Right atrium auricular region (tissue), 2 donors: ENCODE measurements at regions not wholly inside any gene's neighbourhood (a gene's known extent, or its start where the extent isn't known, plus 50 kb on each side); places are given as distances from the start of the nearest gene placed in this dataset.

Experiments
- DNase-seq: peaks from one replicate; pipeline ENCODE4 v3.0.0-alpha.2; 2019; ENCODE audit warnings: low spot score
- H3K27ac ChIP-seq, 2 donors: fragments of 200-600 bp; sonication (generic); 1 replicate in 1 of 2; 2 replicates in 1 of 2; pipeline ENCODE4 v1.5.1; 2016 to 2019
- H3K27me3 ChIP-seq, 2 donors: fragments of 200-600 bp; sonication (generic); one replicate each; pipeline versions ENCODE4 v1.5.1 to v1.6.0; 2017 to 2019
- H3K36me3 ChIP-seq: fragments of 200-600 bp; sonication (generic); one replicate; pipeline ENCODE4 v1.5.1; 2016
- H3K4me1 ChIP-seq, 2 donors: fragments of 200-600 bp; sonication (generic); one replicate each; pipeline versions ENCODE4 v1.5.1 to v1.6.0; 2017 to 2019
- H3K4me3 ChIP-seq, 2 donors: fragments of 200-600 bp; sonication (generic); 1 replicate in 1 of 2; 2 replicates in 1 of 2; pipeline ENCODE4 v1.5.1; 2017 to 2019; ENCODE audit warnings: mild to moderate bottlenecking in 1 of 2, moderate library complexity in 1 of 2
- H3K9me3 ChIP-seq, 2 donors: fragments of 200-600 bp; sonication (generic); one replicate each; pipeline ENCODE4 v1.5.1; 2019
- CTCF ChIP-seq, 2 donors: fragments of 200-600 bp; sonication (generic); IDR thresholded peaks; one replicate each; pipeline ENCODE4 v1.5.1; 2019; ENCODE audit warnings: antibody characterized with exemption in 2 of 2

DNA sequence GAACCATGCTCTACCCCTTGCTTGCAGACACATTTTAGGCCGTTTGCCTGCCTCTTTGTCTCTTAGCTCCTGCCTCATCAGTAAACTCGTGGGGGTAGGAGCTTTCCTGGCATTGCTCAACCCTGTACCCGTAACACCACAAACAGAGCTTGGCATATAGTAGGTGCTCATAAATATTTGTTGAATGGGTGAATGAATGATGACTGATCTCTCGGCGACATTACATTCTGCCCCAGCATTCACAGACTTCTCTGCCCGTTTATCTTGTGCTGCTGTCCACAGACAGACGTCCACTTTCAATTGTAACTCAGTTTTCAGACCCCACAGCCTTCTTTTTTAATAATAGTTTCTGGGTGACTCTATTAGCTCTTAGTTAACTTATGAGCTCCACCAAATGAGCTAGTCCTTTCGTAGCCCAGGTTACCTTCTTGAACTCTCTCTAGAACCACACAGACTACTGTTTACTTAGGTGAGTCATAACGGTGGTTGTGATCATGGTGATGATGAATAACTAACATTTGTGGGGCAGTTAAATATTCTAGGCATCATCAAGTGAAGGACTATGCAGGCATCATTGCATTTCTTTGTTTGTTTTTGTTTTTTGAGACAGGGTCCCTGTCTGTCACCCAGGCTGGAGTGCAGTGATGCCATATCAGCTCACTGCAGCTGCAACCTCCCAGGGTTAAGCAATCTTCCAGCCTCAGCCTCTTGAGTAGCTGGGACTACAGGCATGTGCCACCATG is 188.4 kb downstream of the ADAMTS15 start:
- no peak for TF ChIP-seq CTCF (IDR thresholded peaks at IDR 0.05)
- peaks cover 0 to 15% of the 10 kb centered on the region in 2 donors for H3K4me1 ChIP-seq
- no peak overlapping the region for H3K4me3 ChIP-seq

GRCh38 chr11:130637566-130637965 is 189.1 kb downstream of the ADAMTS15 start:
- Histone ChIP-seq H3K36me3 (no peaks in the 10 kb centered on the region), H3K27ac (no peak overlapping the region), H3K27me3 (no peaks in the 10 kb centered on the region), H3K4me1 (peaks cover 0 to 15% of the 10 kb centered on the region in 2 donors), H3K4me3 (no peak overlapping the region), H3K9me3 (no peaks in the 10 kb centered on the region)
- DNase-seq, result no peak
- TF ChIP-seq CTCF (IDR thresholded peaks at IDR 0.05), result no peak

More for the DNA sequence above, 188.4 kb downstream of the ADAMTS15 start:
- H3K9me3 ChIP-seq, result no peaks in the 10 kb centered on the region
- no peaks in the 10 kb centered on the region for H3K27me3 ChIP-seq
- H3K36me3 ChIP-seq, result no peaks in the 10 kb centered on the region
- no peak overlapping the region for H3K27ac ChIP-seq
- DNase-seq, result no peak

DNA sequence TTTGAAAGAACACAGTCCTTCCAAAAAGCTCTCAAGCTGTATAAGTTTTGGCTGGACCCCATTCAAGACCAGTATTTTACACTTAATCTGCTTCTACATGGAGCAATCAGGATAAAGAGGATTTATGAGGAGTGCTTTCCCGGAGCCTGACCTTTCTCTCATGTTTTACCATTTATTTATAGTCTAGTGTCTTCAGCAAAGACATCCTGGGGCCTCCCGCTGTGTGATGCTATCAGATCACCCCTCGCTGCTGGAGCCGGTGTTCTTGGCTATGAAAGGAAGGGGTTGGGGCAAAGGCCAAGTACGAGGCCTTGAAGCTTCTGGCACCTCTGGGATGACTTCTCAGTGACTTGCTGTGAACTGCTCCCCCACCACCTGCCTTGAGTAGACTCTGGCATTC is 189.6 kb downstream of the ADAMTS15 start:
- Histone ChIP-seq H3K9me3 (no peaks in the 10 kb centered on the region), H3K4me3 (no peak overlapping the region), H3K4me1 (peaks cover 0 to 15% of the 10 kb centered on the region in 2 donors), H3K27me3 (no peaks in the 10 kb centered on the region), H3K27ac (no peak overlapping the region), H3K36me3 (no peaks in the 10 kb centered on the region)
- no peak for TF ChIP-seq CTCF (IDR thresholded peaks at IDR 0.05)
- DNase-seq, result no peak

- no peak for TF ChIP-seq CTCF (IDR thresholded peaks at IDR 0.05)
- Histone ChIP-seq H3K27ac (no peak overlapping the region), H3K36me3 (no peaks in the 10 kb centered on the region), H3K27me3 (no peaks in the 10 kb centered on the region), H3K4me1 (peaks cover 0 to 15% of the 10 kb centered on the region in 2 donors), H3K4me3 (no peak overlapping the region), H3K9me3 (no peaks in the 10 kb centered on the region)
- DNase-seq, result no peak
Measured at GRCh38 chr11:130638624-130639023, 190.2 kb downstream of the ADAMTS15 start.

DNA sequence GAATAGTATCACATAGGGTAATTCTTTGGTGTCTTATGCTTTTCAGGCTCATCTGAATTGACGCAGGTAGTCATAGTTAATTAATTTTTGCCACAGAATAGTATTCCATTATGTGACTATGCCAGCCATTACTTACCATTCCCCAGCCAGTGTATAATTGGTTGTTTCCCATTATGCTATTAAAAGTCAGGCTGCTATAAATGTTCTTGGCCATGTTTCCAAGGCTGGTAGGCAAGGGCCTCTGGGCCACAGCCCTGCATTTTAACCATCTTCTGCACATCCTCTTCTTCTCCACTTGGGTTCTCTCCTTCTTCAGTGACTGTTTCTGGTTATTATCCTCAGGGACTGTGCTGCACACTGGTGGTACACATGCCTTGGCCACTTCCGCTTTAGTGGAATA is 190.9 kb downstream of the ADAMTS15 start:
- TF ChIP-seq CTCF (IDR thresholded peaks at IDR 0.05), result no peak
- H3K27me3 ChIP-seq, result no peaks in the 10 kb centered on the region
- H3K4me1 ChIP-seq, result peaks cover 0 to 15% of the 10 kb centered on the region in 2 donors
- H3K9me3 ChIP-seq, result no peaks in the 10 kb centered on the region
- H3K27ac ChIP-seq, result no peak overlapping the region
- no peaks in the 10 kb centered on the region for H3K36me3 ChIP-seq
- no peak overlapping the region for H3K4me3 ChIP-seq
- no peak for DNase-seq

GRCh38 chr11:130640526-130640925 is 192.1 kb downstream of the ADAMTS15 start:
- Histone ChIP-seq H3K9me3 (no peaks in the 10 kb centered on the region), H3K4me3 (no peak overlapping the region), H3K4me1 (peaks cover 0 to 12% of the 10 kb centered on the region in 2 donors), H3K27me3 (no peaks in the 10 kb centered on the region), H3K27ac (no peak overlapping the region), H3K36me3 (no peaks in the 10 kb centered on the region)
- no peak for DNase-seq
- TF ChIP-seq CTCF (IDR thresholded peaks at IDR 0.05), result no peak
